HFF-Myc (cell line): ENCODE measurements at regions not wholly inside any gene's neighbourhood (a gene's known extent, or its start where the extent isn't known, plus 50 kb on each side); places are given as distances from the start of the nearest gene placed in this dataset.
"Not testable (repeated sequence)": the region's sequence is repeated elsewhere in the genome, so short reads cannot be mapped to it uniquely, and the experiment has no call there.

ENCODE experiments used
- DNase-seq: peaks from one replicate; pipeline ENCODE4 v3.0.0-alpha.2; 2011; ENCODE audit warnings: low read depth; ENCODE audit errors: extremely low read depth
- H3K4me3 ChIP-seq: replicated peaks from 2 replicates; pipeline ENCODE4 v1.5.1; 2011; ENCODE audit warnings: low read depth, mild to moderate bottlenecking, control low read depth, low read length
- TF ChIP-seq, protein P1 (sequence below): IDR thresholded peaks from 2 replicates; pipeline ENCODE4 v1.5.1; 2012; ENCODE audit warnings: mild to moderate bottlenecking, low read depth, low read length, control low read depth; ENCODE audit errors: missing control alignments

DNA sequence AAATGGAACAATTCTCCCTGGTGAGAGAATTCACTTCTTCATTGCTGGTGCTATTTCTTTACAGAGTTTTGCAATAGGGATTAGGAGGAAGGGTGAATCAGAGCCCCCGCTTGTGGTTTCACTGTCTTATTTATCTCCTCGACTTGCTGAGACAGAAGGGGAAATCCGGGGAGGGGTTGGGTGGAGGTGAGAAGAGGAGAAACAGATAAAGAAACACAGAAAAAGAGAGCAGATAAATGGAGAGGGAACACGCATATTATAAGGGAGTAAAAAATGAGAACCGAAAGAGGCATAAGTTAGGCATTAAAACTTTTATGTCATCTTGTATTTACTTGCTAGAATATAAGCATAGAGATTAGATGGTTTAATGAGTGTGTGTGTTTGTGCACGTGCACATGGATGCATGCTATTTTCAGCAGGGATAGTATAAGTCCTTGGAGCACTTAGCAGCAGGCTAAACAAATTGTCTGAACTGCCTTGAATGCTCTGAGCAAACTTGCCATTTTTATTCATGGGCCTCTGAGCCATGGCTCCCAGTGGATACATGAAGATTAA lies 105.0 kb downstream of the OLIG3 start:
- no peak overlapping the region for H3K4me3 ChIP-seq
- DNase-seq: no peak
- TF ChIP-seq, protein P1, sequence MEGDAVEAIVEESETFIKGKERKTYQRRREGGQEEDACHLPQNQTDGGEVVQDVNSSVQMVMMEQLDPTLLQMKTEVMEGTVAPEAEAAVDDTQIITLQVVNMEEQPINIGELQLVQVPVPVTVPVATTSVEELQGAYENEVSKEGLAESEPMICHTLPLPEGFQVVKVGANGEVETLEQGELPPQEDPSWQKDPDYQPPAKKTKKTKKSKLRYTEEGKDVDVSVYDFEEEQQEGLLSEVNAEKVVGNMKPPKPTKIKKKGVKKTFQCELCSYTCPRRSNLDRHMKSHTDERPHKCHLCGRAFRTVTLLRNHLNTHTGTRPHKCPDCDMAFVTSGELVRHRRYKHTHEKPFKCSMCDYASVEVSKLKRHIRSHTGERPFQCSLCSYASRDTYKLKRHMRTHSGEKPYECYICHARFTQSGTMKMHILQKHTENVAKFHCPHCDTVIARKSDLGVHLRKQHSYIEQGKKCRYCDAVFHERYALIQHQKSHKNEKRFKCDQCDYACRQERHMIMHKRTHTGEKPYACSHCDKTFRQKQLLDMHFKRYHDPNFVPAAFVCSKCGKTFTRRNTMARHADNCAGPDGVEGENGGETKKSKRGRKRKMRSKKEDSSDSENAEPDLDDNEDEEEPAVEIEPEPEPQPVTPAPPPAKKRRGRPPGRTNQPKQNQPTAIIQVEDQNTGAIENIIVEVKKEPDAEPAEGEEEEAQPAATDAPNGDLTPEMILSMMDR: no peak

DNA sequence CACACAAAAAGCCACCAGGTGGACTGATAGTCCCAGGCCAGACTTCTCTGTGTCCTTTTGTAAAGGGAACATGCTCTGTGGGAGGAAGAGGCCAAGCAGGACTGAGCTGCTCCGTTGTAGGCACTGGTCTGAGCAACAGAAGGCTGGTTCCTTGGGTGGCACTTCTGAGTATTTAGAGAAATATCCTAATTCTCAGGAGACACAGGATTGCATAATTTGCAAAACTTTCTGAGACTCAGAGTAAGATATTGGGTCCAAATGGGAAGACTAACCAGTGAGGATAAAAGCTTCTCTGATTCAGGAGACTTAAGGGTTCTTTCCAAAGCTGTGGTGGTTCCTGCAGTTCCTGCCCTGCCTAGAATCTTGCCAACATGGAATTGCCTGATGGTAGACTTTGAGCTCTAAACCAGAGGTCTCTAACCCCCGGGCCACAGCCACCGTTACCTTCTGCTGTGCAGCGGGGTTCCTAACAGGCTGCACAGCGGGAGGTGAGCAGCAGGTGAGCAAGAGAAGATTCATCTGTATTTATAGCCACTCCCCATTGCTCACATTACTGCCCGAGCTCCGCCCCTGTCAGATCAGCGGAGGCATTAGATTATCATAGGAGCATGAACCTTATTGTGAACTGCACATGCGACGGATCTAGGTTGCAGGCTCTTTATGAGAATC lies 107.0 kb downstream of the OLIG3 start:
- H3K4me3 ChIP-seq: no peak overlapping the region
- no peak for DNase-seq
- TF ChIP-seq, protein P1: no peak

DNA sequence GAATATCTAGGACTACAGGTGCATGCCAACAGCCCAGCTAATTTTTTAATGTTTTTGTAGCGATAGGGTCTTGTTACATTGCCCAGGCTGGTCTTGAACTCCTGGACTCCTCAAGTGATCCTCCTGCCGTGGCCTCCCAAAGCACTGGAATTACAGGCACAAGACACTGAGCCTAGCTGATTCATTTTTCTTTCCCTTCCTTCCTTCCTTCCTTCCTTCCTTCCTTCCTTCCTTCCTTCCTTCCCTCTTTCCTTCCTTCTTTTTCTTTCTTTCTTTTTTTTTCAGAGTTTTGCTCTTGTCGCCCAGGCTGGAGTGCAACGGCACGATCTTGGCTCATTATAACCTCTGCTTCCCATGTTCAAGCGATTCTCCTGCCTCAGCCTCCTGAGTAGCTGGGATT lies 110.9 kb downstream of the OLIG3 start:
- not testable (repeated sequence) for DNase-seq, H3K4me3 ChIP-seq

DNA sequence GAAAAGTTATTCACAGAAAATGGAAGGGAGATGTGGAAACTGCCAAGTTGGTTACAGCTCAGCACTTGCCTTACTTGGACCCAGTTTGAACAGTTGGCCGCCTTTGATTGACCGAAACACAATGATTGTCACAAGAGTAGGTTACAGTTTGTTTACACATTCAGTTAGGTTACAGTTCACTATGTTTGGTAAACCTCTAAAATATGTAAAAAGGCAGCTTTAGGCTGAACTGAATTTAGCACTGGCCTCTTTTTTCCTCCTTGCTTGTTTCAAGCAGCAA lies 116.2 kb downstream of the OLIG3 start:
- TF ChIP-seq, protein P1: no peak
- no peak overlapping the region for H3K4me3 ChIP-seq
- DNase-seq: no peak

DNA sequence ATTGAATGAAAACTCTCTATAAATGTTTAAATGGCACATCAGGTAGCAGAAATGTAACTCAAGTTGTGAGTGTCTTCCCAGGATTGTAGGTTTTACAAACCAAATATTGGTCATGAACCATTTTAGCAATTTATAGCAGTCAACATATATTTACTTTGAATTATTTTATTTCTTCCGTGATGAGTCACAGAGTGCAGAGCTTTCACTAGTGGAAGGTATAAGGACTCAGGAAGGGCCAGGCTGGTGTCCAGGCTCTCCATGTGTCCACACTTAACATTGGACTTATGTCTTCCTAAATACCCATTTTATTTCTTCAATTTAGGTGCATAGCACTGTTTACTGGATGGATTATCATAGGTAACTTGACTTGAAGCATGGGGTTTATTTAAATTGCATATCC lies 120.9 kb downstream of the OLIG3 start:
- TF ChIP-seq, protein P1: no peak
- no peak overlapping the region for H3K4me3 ChIP-seq
- no peak for DNase-seq

DNA sequence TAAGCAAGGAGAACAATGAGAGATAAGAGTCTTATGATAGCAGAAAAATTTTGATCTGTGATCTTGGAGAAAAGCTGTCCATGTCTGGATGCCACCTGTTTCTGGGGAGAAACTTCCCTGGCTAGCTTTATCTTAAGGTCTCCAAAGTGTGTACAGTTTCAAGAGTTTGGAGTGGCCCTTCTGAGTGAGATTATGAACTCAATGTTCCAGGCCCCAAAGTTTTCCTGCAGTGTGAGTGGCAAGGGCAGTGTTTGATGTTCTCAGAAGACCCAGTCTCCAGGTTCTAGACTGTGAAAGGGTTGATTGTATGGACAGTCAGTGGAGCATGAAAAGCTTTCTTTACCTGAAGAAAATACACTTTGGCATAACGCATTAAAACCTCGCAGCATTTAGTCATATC lies 121.7 kb downstream of the OLIG3 start:
- no peak overlapping the region for H3K4me3 ChIP-seq
- TF ChIP-seq, protein P1: no peak
- DNase-seq: no peak

DNA sequence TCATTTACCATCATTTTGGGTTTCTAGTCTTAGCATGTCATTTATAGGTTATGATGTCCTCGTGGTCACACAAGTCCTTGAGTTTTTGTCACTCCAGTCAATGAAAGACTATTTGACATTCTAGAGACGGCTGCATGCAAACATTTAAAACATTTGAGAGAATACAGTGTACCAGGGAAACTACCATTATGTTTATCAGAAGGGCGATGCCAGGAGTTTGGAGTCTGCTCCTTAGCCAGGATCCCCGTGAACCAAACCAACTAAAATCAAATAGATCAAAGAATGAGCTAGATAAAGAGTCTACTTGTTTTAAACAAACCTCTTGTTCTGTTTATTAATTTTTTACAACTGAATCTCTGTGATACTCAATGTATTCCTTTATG lies 122.6 kb downstream of the OLIG3 start:
- TF ChIP-seq, protein P1: no peak
- no peak overlapping the region for H3K4me3 ChIP-seq
- DNase-seq: no peak
